HEK293 (cell line): ENCODE measurements at regions not wholly inside any gene's neighbourhood (a gene's known extent, or its start where the extent isn't known, plus 50 kb on each side); places are given as distances from the start of the nearest gene placed in this dataset.

ENCODE experiments used
- CTCF ChIP-seq: fragments of 450-650 bp; formaldehyde crosslinking; IDR thresholded peaks from 2 replicates; pipeline ENCODE4 v1.5.1; 2016; ENCODE audit warnings: missing biosample characterization, missing genetic modification characterization
- KLF7 ChIP-seq: fragments of 450-650 bp; formaldehyde crosslinking; IDR thresholded peaks from 2 replicates; pipeline ENCODE4 v1.5.1; 2016; ENCODE audit warnings: missing biosample characterization, missing genetic modification characterization, borderline replicate concordance
- ZBTB21 ChIP-seq: fragments of 450-650 bp; formaldehyde crosslinking; IDR thresholded peaks from 2 replicates; pipeline ENCODE4 v1.5.1; 2017; ENCODE audit warnings: missing biosample characterization, missing genetic modification characterization
- ZFP3 ChIP-seq: fragments of 450-650 bp; formaldehyde crosslinking; IDR thresholded peaks from 2 replicates; pipeline ENCODE4 v1.5.1; 2016; ENCODE audit warnings: low read depth, missing biosample characterization, missing genetic modification characterization
- ZNF513 ChIP-seq: fragments of 450-650 bp; IDR thresholded peaks from 2 replicates; pipeline ENCODE4 v1.5.1; 2018; ENCODE audit warnings: missing biosample characterization, missing genetic modification characterization
- ZNF776 ChIP-seq: fragments of 450-650 bp; formaldehyde crosslinking; IDR thresholded peaks from 2 replicates; pipeline ENCODE4 v1.5.0; 2017; ENCODE audit warnings: missing biosample characterization, missing genetic modification characterization, borderline replicate concordance

- TF ChIP-seq CTCF (tag by site-specific recombination), result no peak
- no peak for TF ChIP-seq ZNF513 (tag by site-specific recombination)
- TF ChIP-seq ZNF776, result no peak
- no peak for TF ChIP-seq ZBTB21 (tag by site-specific recombination)
- no peak for TF ChIP-seq KLF7 (tag by site-specific recombination)
- TF ChIP-seq ZFP3 (tag by site-specific recombination), result no peak
Observed at GRCh38 chr7:96503597-96503996, 181.7 kb upstream of the SLC25A13 start.
